Activated CD8-positive, alpha-beta memory T cell treated with anti-CD3 and anti-CD28 coated beads, Interleukin-2, amount 50 U/mL, for 4 hours (primary cell): ENCODE measurements at regions not wholly inside any gene's neighbourhood (a gene's known extent, or its start where the extent isn't known, plus 50 kb on each side); places are given as distances from the start of the nearest gene placed in this dataset.

Experiments used
- DNase-seq: peaks from one replicate; pipeline ENCODE4 v3.0.0-alpha.2; 2020

GRCh38 chr10:88211230-88211629 lies 347.8 kb downstream of the PTEN start:
- no peak for DNase-seq

GRCh38 chr10:88212069-88212468 lies 348.6 kb downstream of the PTEN start:
- DNase-seq = no peak

- no peak for DNase-seq
Measured at GRCh38 chr10:88213065-88213605, 349.7 kb downstream of the PTEN start.

GRCh38 chr10:88216976-88217375 lies 353.6 kb downstream of the PTEN start:
- DNase-seq = no peak

GRCh38 chr10:88218362-88218761 lies 354.9 kb downstream of the PTEN start:
- no peak for DNase-seq

- no peak for DNase-seq
Measured at GRCh38 chr10:88219753-88220152, 356.3 kb downstream of the PTEN start.

- DNase-seq = no peak
Measured at GRCh38 chr10:88221010-88221973, 357.9 kb downstream of the PTEN start.

GRCh38 chr10:88222881-88223280 lies 359.5 kb downstream of the PTEN start:
- DNase-seq = no peak
